ENCODE measurements at regions not wholly inside any gene's neighbourhood (a gene's known extent, or its start where the extent isn't known, plus 50 kb on each side); places are given as distances from the start of the nearest gene placed in this dataset.

GRCh38 chr13:76123548-76123947 lies 487.4 kb downstream of the LMO7 start:
- no peaks in the 10 kb centered on the region for H3K79me2 ChIP-seq (ENCODE audit: insufficient read depth, low read length)
- H2BK5ac ChIP-seq (ENCODE audit: insufficient read length, low read length): no peak overlapping the region
- no peaks in the 10 kb centered on the region for H3K4me1 Mint-ChIP-seq
- no peak overlapping the region for H3K56ac ChIP-seq (ENCODE audit: insufficient read length, low read depth, low read length)
- H3K36me3 Mint-ChIP-seq (ENCODE audit: insufficient read depth in 1 of 3, low read depth in 3 of 3): peaks cover 5 to 32% (median 16%) of the 10 kb centered on the region in 3 experiments
- TF ChIP-seq, protein P1, sequence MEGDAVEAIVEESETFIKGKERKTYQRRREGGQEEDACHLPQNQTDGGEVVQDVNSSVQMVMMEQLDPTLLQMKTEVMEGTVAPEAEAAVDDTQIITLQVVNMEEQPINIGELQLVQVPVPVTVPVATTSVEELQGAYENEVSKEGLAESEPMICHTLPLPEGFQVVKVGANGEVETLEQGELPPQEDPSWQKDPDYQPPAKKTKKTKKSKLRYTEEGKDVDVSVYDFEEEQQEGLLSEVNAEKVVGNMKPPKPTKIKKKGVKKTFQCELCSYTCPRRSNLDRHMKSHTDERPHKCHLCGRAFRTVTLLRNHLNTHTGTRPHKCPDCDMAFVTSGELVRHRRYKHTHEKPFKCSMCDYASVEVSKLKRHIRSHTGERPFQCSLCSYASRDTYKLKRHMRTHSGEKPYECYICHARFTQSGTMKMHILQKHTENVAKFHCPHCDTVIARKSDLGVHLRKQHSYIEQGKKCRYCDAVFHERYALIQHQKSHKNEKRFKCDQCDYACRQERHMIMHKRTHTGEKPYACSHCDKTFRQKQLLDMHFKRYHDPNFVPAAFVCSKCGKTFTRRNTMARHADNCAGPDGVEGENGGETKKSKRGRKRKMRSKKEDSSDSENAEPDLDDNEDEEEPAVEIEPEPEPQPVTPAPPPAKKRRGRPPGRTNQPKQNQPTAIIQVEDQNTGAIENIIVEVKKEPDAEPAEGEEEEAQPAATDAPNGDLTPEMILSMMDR (conservative IDR thresholded peaks at IDR 0.05): no peak
- DNase-seq: no peak
- no peaks in the 10 kb centered on the region for H3K27me3 ChIP-seq (ENCODE audit: insufficient read depth, low read length)
- no peaks in the 10 kb centered on the region for H3K23me2 ChIP-seq (ENCODE audit: insufficient read length, low read depth, low read length, poor library complexity, severe bottlenecking)
- no peak overlapping the region for H3K18ac ChIP-seq (ENCODE audit: insufficient read length, low read depth, low read length)
- H3K4me3 Mint-ChIP-seq: no peak overlapping the region
- no peaks in the 10 kb centered on the region for H3K27me3 Mint-ChIP-seq (ENCODE audit: low read depth)
- H3K14ac ChIP-seq (ENCODE audit: insufficient read depth, low read length): no peak overlapping the region
- no peak overlapping the region for H3K9ac ChIP-seq (ENCODE audit: extremely low read depth, insufficient read length, low read length)
- H3K23ac ChIP-seq (ENCODE audit: insufficient read length, low read depth, low read length): no peak overlapping the region
- no peak overlapping the region for H4K91ac ChIP-seq (ENCODE audit: insufficient read length, low read depth, low read length)
- H3K4ac ChIP-seq (ENCODE audit: low read depth, low read length): no peak overlapping the region
- H2BK20ac ChIP-seq (ENCODE audit: low read depth, low read length, poor library complexity, severe bottlenecking): no peak overlapping the region
- no peak overlapping the region for H3K4me2 ChIP-seq (ENCODE audit: insufficient read depth, insufficient read length, low read length)
- no peak overlapping the region for H2AFZ ChIP-seq (ENCODE audit: low read length)
- H3K27ac ChIP-seq (ENCODE audit: insufficient read length, low read depth, low read length): no peak overlapping the region
- peaks cover 36 to 40% of the 10 kb centered on the region in 2 experiments for H3K9me3 Mint-ChIP-seq
- H2BK120ac ChIP-seq (ENCODE audit: low read depth, low read length, poor library complexity, severe bottlenecking): no peak overlapping the region
- H2BK15ac ChIP-seq (ENCODE audit: low read depth, low read length): no peak overlapping the region
- H4K20me1 ChIP-seq (ENCODE audit: control insufficient read depth, insufficient read depth, insufficient read length): no peaks in the 10 kb centered on the region
- H3K27ac Mint-ChIP-seq: no peak overlapping the region
- no peak overlapping the region for H3T11ph ChIP-seq (ENCODE audit: low read length)
- no peaks in the 10 kb centered on the region for H3K4me1 ChIP-seq (ENCODE audit: insufficient read depth, low read length)
- no peaks in the 10 kb centered on the region for H3K9me3 ChIP-seq (ENCODE audit: control insufficient read depth, low read depth, low read length)
- no peak overlapping the region for H2AK5ac ChIP-seq (ENCODE audit: insufficient read length, low read length)
- no peak overlapping the region for H2BK12ac ChIP-seq (ENCODE audit: insufficient read length, low read depth, low read length)
- H4K5ac ChIP-seq (ENCODE audit: insufficient read length, low read depth, low read length): no peak overlapping the region
- H4K8ac ChIP-seq (replicated peaks; ENCODE audit: insufficient read length, low read depth, low read length): no peak overlapping the region
- H3K79me1 ChIP-seq (ENCODE audit: insufficient read depth, low read depth, low read length, poor library complexity, severe bottlenecking): no peaks in the 10 kb centered on the region
